Eye (tissue), 1 donor: ENCODE measurements at regions not wholly inside any gene's neighbourhood (a gene's known extent, or its start where the extent isn't known, plus 50 kb on each side); places are given as distances from the start of the nearest gene placed in this dataset.

ENCODE experiments used
- DNase-seq: peaks from one replicate; pipeline ENCODE4 v3.0.0-alpha.2; 2015

GRCh38 chr9:96031916-96032534 lies 156.5 kb downstream of the ERCC6L2 start:
- no peak for DNase-seq

- peak; percentile 56 for DNase-seq
Observed at GRCh38 chr9:96031366-96031824, 155.9 kb downstream of the ERCC6L2 start.

GRCh38 chr9:96029722-96030530 lies 154.4 kb downstream of the ERCC6L2 start:
- DNase-seq: no peak

- DNase-seq: peak; percentile 72
Observed at GRCh38 chr9:96027251-96028131, 152.0 kb downstream of the ERCC6L2 start.

- DNase-seq: no peak
Observed at GRCh38 chr9:96026655-96027213, 151.2 kb downstream of the ERCC6L2 start.

- peak; percentile 77 for DNase-seq
Observed at GRCh38 chr9:96025995-96026602, 150.6 kb downstream of the ERCC6L2 start.

GRCh38 chr9:96023486-96023885 lies 148.0 kb downstream of the ERCC6L2 start:
- no peak for DNase-seq

GRCh38 chr9:96022445-96023051 lies 147.1 kb downstream of the ERCC6L2 start:
- DNase-seq: peak; percentile 83

- DNase-seq: peak; percentile 70
Observed at GRCh38 chr9:96021551-96022444, 146.3 kb downstream of the ERCC6L2 start.

GRCh38 chr9:96020792-96021550 lies 145.5 kb downstream of the ERCC6L2 start:
- peak; percentile 74 for DNase-seq

GRCh38 chr9:96020300-96020791 lies 144.9 kb downstream of the ERCC6L2 start:
- no peak for DNase-seq
